Trophoblast cell (in vitro differentiated cells and primary cell): ENCODE measurements at regions not wholly inside any gene's neighbourhood (a gene's known extent, or its start where the extent isn't known, plus 50 kb on each side); places are given as distances from the start of the nearest gene placed in this dataset.
A peak's percentile ranks its signal among the peaks of the same experiment; 100 is the strongest.
"Not testable (repeated sequence)": the region's sequence is repeated elsewhere in the genome, so short reads cannot be mapped to it uniquely, and the experiment has no call there.

Experiments used
- DNase-seq, 2 donors: peaks; one replicate each; pipeline ENCODE4 v3.0.0-alpha.2; 2016
- H2AFZ ChIP-seq: 2 replicates; pipeline ENCODE4 v1.6.1; 2013; ENCODE audit warnings: low read length, moderate library complexity, mild to moderate bottlenecking; ENCODE audit not compliant: insufficient read depth, poor library complexity
- H2AK5ac ChIP-seq: 2 replicates; pipeline ENCODE4 v1.6.1; 2013; ENCODE audit warnings: mild to moderate bottlenecking, low read length
- H2BK120ac ChIP-seq: 2 replicates; pipeline ENCODE4 v1.6.1; 2013; ENCODE audit warnings: low read length, mild to moderate bottlenecking, moderate library complexity; ENCODE audit not compliant: insufficient read depth, poor library complexity
- H2BK12ac ChIP-seq: 2 replicates; pipeline ENCODE4 v1.6.1; 2013; ENCODE audit warnings: mild to moderate bottlenecking, low read length, moderate library complexity
- H2BK5ac ChIP-seq: 2 replicates; pipeline ENCODE4 v1.6.1; 2013; ENCODE audit warnings: low read length, low read depth, moderate library complexity, mild to moderate bottlenecking; ENCODE audit not compliant: poor library complexity
- H3K14ac ChIP-seq: 2 replicates; pipeline ENCODE4 v1.6.1; 2013; ENCODE audit warnings: mild to moderate bottlenecking, low read length
- H3K18ac ChIP-seq: 2 replicates; pipeline ENCODE4 v1.6.1; 2013; ENCODE audit warnings: mild to moderate bottlenecking, low read length
- H3K23ac ChIP-seq: 2 replicates; pipeline ENCODE4 v1.6.1; 2013; ENCODE audit warnings: low read length
- H3K27ac ChIP-seq: 2 replicates; pipeline ENCODE4 v1.5.1; 2013; ENCODE audit warnings: low read depth, mild to moderate bottlenecking, inconsistent platforms, low read length, moderate library complexity
- H3K27me3 ChIP-seq: 2 replicates; pipeline ENCODE4 v1.6.1; 2013; ENCODE audit warnings: inconsistent platforms, mild to moderate bottlenecking, low read length, moderate library complexity; ENCODE audit not compliant: insufficient read depth
- H3K36me3 ChIP-seq, 2 experiments: 1 replicate in 1 of 2; 2 replicates in 1 of 2; pipeline ENCODE4 v1.6.1; 2013; ENCODE audit warnings: low read length in 2 of 2, mild to moderate bottlenecking in 2 of 2, moderate library complexity in 1 of 2; ENCODE audit not compliant: insufficient read depth in 2 of 2, control insufficient read depth in 1 of 2
- H3K4ac ChIP-seq: 2 replicates; pipeline ENCODE4 v1.6.1; 2013; ENCODE audit warnings: low read depth, mild to moderate bottlenecking, low read length, moderate library complexity
- H3K4me1 ChIP-seq, 2 experiments: 1 replicate in 1 of 2; 2 replicates in 1 of 2; pipeline ENCODE4 v1.6.1; 2013; ENCODE audit warnings: low read length in 2 of 2, mild to moderate bottlenecking in 2 of 2, moderate library complexity in 1 of 2; ENCODE audit not compliant: insufficient read depth in 2 of 2, control insufficient read depth in 1 of 2
- H3K4me2 ChIP-seq: 2 replicates; pipeline ENCODE4 v1.6.1; 2013; ENCODE audit warnings: inconsistent platforms, mild to moderate bottlenecking, low read length, moderate library complexity
- H3K4me3 ChIP-seq: 2 replicates; pipeline ENCODE4 v1.5.1; 2013; ENCODE audit warnings: mild to moderate bottlenecking, low read depth, low read length, inconsistent platforms
- H3K79me1 ChIP-seq: one replicate; pipeline ENCODE4 v1.6.1; 2013; ENCODE audit warnings: low read length
- H3K79me2 ChIP-seq: 2 replicates; pipeline ENCODE4 v1.6.1; 2013; ENCODE audit warnings: low read length, mild to moderate bottlenecking; ENCODE audit not compliant: control insufficient read depth, insufficient read depth, poor library complexity
- H3K9ac ChIP-seq: 2 replicates; pipeline ENCODE4 v1.6.1; 2013; ENCODE audit warnings: mild to moderate bottlenecking, low read length
- H3K9me3 ChIP-seq: 2 replicates; pipeline ENCODE4 v1.6.1; 2013; ENCODE audit warnings: low read depth, mild to moderate bottlenecking, control low read depth, inconsistent platforms, low read length; ENCODE audit not compliant: insufficient read depth
- H4K12ac ChIP-seq: 2 replicates; pipeline ENCODE4 v1.6.1; 2013; ENCODE audit warnings: low read depth, mild to moderate bottlenecking, low read length, moderate library complexity
- H4K8ac ChIP-seq: 2 replicates; pipeline ENCODE4 v1.6.1; 2013; ENCODE audit warnings: low read depth, mild to moderate bottlenecking, low read length, moderate library complexity
- H4K91ac ChIP-seq: one replicate; pipeline ENCODE4 v1.6.1; 2013; ENCODE audit warnings: low read depth, mild to moderate bottlenecking, low read length, moderate library complexity
- WGBS: extraction: QIAGEN DNeasy Blood & Tissue Kit; methylation state at CpG from one replicate; pipeline ENCODE4 v1.1.7; 2013; ENCODE audit warnings: missing lambda C conversion rate; ENCODE audit not compliant: insufficient read length, insufficient coverage; ENCODE audit errors: extremely low coverage; 5-methylcytosine and 5-hydroxymethylcytosine counted together

DNA sequence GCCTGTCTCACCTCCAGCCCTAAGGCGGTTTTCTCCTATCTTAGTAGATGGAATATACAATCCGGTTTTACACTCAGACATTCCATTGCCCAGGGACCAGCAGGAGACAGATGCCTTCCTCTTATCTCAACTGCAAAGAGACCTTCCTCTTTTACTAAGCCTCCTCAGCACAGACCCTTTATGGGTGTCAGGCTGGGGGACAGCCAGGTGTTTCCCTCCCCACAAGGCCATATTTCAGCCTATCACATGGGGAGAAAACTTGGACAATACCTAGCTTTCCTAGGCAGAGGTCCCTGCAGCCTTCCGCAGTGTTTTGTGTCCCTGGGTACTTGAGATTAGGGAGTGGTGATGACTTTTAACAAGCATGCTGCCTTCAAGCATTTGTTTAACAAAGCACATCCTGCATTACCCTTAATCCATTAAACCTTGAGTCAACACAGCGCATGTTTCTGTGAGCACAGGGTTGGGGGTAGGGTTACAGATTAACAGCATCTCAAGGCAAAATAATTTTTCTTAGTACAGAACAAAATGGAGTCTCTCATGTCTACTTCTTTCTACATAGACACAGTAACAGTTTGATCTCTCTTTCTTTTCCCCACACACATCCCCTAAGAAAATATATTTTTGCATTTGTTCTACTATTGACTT lies 876.2 kb downstream of the ANKRD7 start:
- H3K79me2 ChIP-seq, H2BK120ac ChIP-seq, H3K23ac ChIP-seq, H2AFZ ChIP-seq, H3K27ac ChIP-seq, H4K91ac ChIP-seq, H3K36me3 ChIP-seq, H2BK5ac ChIP-seq, H4K8ac ChIP-seq, H2AK5ac ChIP-seq, H3K4ac ChIP-seq, H2BK12ac ChIP-seq, H3K4me3 ChIP-seq, H3K14ac ChIP-seq, H3K18ac ChIP-seq, H3K4me2 ChIP-seq, H3K4me1 ChIP-seq, H3K9ac ChIP-seq, H3K9me3 ChIP-seq, H4K12ac ChIP-seq, H3K27me3 ChIP-seq, H3K79me1 ChIP-seq: not testable (repeated sequence)
- DNase-seq, result peak; percentile 41 to 62
- no CpG with 5 or more reads among the region's 4 CpGs for WGBS

DNA sequence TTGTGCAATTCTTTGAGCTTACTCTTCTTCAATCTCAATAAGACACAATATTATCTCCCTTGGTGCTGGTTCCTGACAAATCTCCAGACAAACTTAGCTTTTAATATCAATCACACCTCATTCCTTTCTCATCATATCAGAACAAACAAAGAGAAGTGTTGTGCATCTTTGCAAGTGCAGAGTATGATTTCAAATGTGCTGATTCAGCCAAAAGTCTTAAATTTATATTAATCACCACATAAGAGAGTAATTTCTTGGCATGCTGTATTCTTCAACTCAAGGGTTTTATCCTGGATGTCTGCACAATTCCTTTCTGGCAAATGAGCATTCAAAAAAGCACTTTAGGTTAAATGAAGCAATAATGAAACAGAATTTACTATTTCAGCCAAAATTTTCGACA lies 877.8 kb downstream of the ANKRD7 start:
- no peak overlapping the region for H4K12ac ChIP-seq
- H3K9me3 ChIP-seq, result no peaks in the 10 kb centered on the region
- no peak overlapping the region for H2BK120ac ChIP-seq
- H2AK5ac ChIP-seq, result no peak overlapping the region
- H3K9ac ChIP-seq, result no peak overlapping the region
- no peaks in the 10 kb centered on the region for H3K4me1 ChIP-seq
- H3K27me3 ChIP-seq, result no peaks in the 10 kb centered on the region
- no peaks in the 10 kb centered on the region for H3K36me3 ChIP-seq
- H3K4ac ChIP-seq, result no peak overlapping the region
- DNase-seq, result no peak
- H3K23ac ChIP-seq, result no peak overlapping the region
- WGBS, result no CpG with 5 or more reads among the region's 1 CpG
- H3K18ac ChIP-seq, result no peak overlapping the region
- no peaks in the 10 kb centered on the region for H3K79me2 ChIP-seq
- no peak overlapping the region for H4K8ac ChIP-seq
- no peak overlapping the region for H2BK5ac ChIP-seq
- H2AFZ ChIP-seq, result no peak overlapping the region
- H3K4me2 ChIP-seq, result no peak overlapping the region
- H3K79me1 ChIP-seq, result no peaks in the 10 kb centered on the region
- H3K27ac ChIP-seq, result no peak overlapping the region
- no peak overlapping the region for H3K4me3 ChIP-seq
- H3K14ac ChIP-seq, result no peak overlapping the region
- H2BK12ac ChIP-seq, result no peak overlapping the region
- H4K91ac ChIP-seq, result no peak overlapping the region

DNA sequence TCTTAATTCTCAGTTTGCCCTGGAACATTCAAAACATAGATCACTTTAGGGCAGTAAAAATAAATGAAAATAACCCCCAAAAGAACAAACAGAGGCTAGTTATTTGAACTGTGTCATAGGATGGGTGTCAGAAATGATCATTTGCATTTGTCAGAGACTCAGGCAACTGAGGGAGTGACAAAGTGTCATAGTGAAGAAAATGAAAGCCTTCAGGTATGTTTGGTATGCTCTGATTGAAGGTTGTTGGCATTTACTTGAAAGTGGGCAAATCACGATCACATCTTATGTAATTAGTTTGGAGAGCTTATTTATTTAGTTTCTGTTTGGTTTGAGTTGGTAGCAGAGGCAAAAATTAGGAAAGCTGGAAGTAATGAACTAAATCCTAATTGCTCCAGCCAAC lies 880.9 kb downstream of the ANKRD7 start:
- WGBS, result no CpG with 5 or more reads among the region's 1 CpG
- peak in 1 of 2 donors; percentile 6 for DNase-seq
- no peaks in the 10 kb centered on the region for H3K27me3 ChIP-seq
- H2AFZ ChIP-seq, result no peak overlapping the region
- H4K12ac ChIP-seq, result no peak overlapping the region
- H3K23ac ChIP-seq, result no peak overlapping the region
- no peaks in the 10 kb centered on the region for H3K79me1 ChIP-seq
- H3K4me3 ChIP-seq, result no peak overlapping the region
- H3K9me3 ChIP-seq, result no peaks in the 10 kb centered on the region
- H3K27ac ChIP-seq, result no peak overlapping the region
- no peak overlapping the region for H4K8ac ChIP-seq
- no peaks in the 10 kb centered on the region for H3K79me2 ChIP-seq
- H3K36me3 ChIP-seq, result no peaks in the 10 kb centered on the region
- H4K91ac ChIP-seq, result no peak overlapping the region
- no peak overlapping the region for H3K14ac ChIP-seq
- H2AK5ac ChIP-seq, result no peak overlapping the region
- H3K4me1 ChIP-seq, result no peaks in the 10 kb centered on the region
- no peak overlapping the region for H3K4me2 ChIP-seq
- H3K4ac ChIP-seq, result no peak overlapping the region
- H3K9ac ChIP-seq, result no peak overlapping the region
- H3K18ac ChIP-seq, result no peak overlapping the region
- no peak overlapping the region for H2BK5ac ChIP-seq
- H2BK12ac ChIP-seq, result no peak overlapping the region
- H2BK120ac ChIP-seq, result no peak overlapping the region

DNA sequence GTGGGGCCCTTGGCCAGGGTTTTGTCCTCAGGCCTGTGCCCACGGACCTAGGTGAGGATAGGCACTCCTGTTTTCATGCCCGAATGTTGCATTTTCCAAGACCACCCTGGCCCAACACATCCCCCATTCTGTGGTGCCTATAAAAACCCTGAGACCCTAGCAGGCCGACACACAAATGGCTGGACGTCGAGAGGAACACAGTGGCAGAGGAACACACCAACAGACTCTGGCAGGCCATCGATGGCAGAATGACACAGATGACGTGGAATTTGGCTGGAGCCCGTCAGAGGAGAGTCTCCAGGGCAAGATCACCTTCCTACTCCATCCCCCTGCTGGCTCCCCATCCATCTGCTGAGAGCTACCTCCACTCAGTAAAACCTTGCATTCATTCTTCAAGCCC lies 898.8 kb downstream of the ANKRD7 start:
- Histone ChIP-seq H3K9me3 (no peaks in the 10 kb centered on the region), H3K14ac (no peak overlapping the region), H3K27me3 (no peaks in the 10 kb centered on the region), H3K9ac (no peak overlapping the region), H3K27ac (no peak overlapping the region), H3K79me2 (no peaks in the 10 kb centered on the region), H3K4me3 (no peak overlapping the region), H4K8ac (no peak overlapping the region), H3K79me1 (no peaks in the 10 kb centered on the region), H2BK120ac (no peak overlapping the region), H3K4me1 (no peaks in the 10 kb centered on the region), H2BK5ac (no peak overlapping the region), H2BK12ac (no peak overlapping the region), H3K23ac (no peak overlapping the region), H4K91ac (no peak overlapping the region), H3K18ac (no peak overlapping the region), H2AK5ac (no peak overlapping the region), H4K12ac (no peak overlapping the region), H3K4me2 (no peak overlapping the region), H3K36me3 (no peaks in the 10 kb centered on the region), H2AFZ (no peak overlapping the region), H3K4ac (no peak overlapping the region)
- WGBS, result no CpG with 5 or more reads among the region's 8 CpGs
- DNase-seq, result no peak
